ENCODE measurements at regions not wholly inside any gene's neighbourhood (a gene's known extent, or its start where the extent isn't known, plus 50 kb on each side); places are given as distances from the start of the nearest gene placed in this dataset.

GRCh38 chr1:29669912-29670311 lies 433.6 kb downstream of the PTPRU start:
- no peak for TF ChIP-seq TAF1 (IDR thresholded peaks at IDR 0.05; ENCODE audit: borderline replicate concordance, low read depth, low read length)
- TF ChIP-seq MAX (IDR thresholded peaks at IDR 0.05; ENCODE audit: low read depth, low read length) = no peak
- no peak for TF ChIP-seq CTCF (IDR thresholded peaks at IDR 0.05 in 2 of 3, conservative IDR thresholded peaks at IDR 0.05 in 1 of 3; ENCODE audit: control insufficient read depth in 2 of 3, extremely low read depth in 1 of 3, insufficient read depth in 1 of 3, low read depth in 3 of 3, low read length in 3 of 3)
- no peak for TF ChIP-seq POLR2AphosphoS5 (IDR thresholded peaks at IDR 0.05; ENCODE audit: low read length)
- no peak for TF ChIP-seq ATF2 (IDR thresholded peaks at IDR 0.05; ENCODE audit: low read length)
- no peak for TF ChIP-seq SUZ12 (IDR thresholded peaks at IDR 0.05; ENCODE audit: unreplicated experiment)
- no peak for TF ChIP-seq POLR2A (IDR thresholded peaks at IDR 0.05; ENCODE audit: low read depth, low read length)
- TF ChIP-seq USF2 (IDR thresholded peaks at IDR 0.05; ENCODE audit: borderline replicate concordance, low read depth, low read length) = no peak
- TF ChIP-seq JUND (IDR thresholded peaks at IDR 0.05; ENCODE audit: low read depth, low read length) = no peak
- TF ChIP-seq MTA3 (IDR thresholded peaks at IDR 0.05; ENCODE audit: borderline replicate concordance, low read length) = no peak
